ENCODE measurements at regions not wholly inside any gene's neighbourhood (a gene's known extent, or its start where the extent isn't known, plus 50 kb on each side); places are given as distances from the start of the nearest gene placed in this dataset.

- Mint-ChIP-seq H3K4me3 (no peak overlapping the region), H3K9me3 (no peaks in the 10 kb centered on the region), H3K27ac (no peak overlapping the region), H3K4me1 (ENCODE audit: low read depth) (peaks cover 30% of the 10 kb centered on the region), H3K36me3 (no peaks in the 10 kb centered on the region), H3K27me3 (peaks cover 13% of the 10 kb centered on the region)
- intact Hi-C loops (cut with micrococcal nuclease) = loop anchor here (2.0 to 10.0 kb wide), 9 partner anchors 36 to 1146 kb away; no protein-coding TSS in a partner anchor
- ChIA-PET POLR2A (interaction anchor here (0.6 to 1.0 kb wide), 3 partner anchors 255 to 1272 kb away, joined by 3 read pairs; no protein-coding TSS in a partner anchor), CTCF (interaction anchor here (1.0 to 8.6 kb wide), 4 partner anchors 9 to 1212 kb away, joined by 3 to 378 read pairs (median 5); no protein-coding TSS in a partner anchor)
- peak; percentile 66 for DNase-seq
These were observed 220.8 kb upstream of the TPRG1 start for GRCh38 chr3:188950832-188951489.

- POLR2A ChIA-PET = interaction anchor here (1.0 to 1.2 kb wide), 2 partner anchors 37 to 256 kb away, joined by 3 to 4 read pairs; no protein-coding TSS in a partner anchor
- CTCF ChIA-PET = interaction anchor here (1.0 to 8.6 kb wide), 3 partner anchors 8 to 1212 kb away, joined by 3 to 378 read pairs (median 3); no protein-coding TSS in a partner anchor
- DNase-seq = no peak
- H3K27ac Mint-ChIP-seq = no peak overlapping the region
- no peak overlapping the region for H3K4me3 Mint-ChIP-seq
- H3K27me3 Mint-ChIP-seq = peaks cover 10% of the 10 kb centered on the region
- H3K9me3 Mint-ChIP-seq = no peaks in the 10 kb centered on the region
- H3K4me1 Mint-ChIP-seq (ENCODE audit: low read depth) = peaks cover 33% of the 10 kb centered on the region
- intact Hi-C loops (cut with micrococcal nuclease) = loop anchor here (2.0 to 10.0 kb wide), 9 partner anchors 37 to 1147 kb away; no protein-coding TSS in a partner anchor
- H3K36me3 Mint-ChIP-seq = no peaks in the 10 kb centered on the region
These were observed 220.0 kb upstream of the TPRG1 start for GRCh38 chr3:188951734-188952133.

GRCh38 chr3:188954590-188955208, 217.1 kb upstream of the TPRG1 start:
- ChIA-PET CTCF (interaction anchor here (0.6 to 8.6 kb wide), 94 partner anchors 8 to 1275 kb away, joined by 3 to 378 read pairs (median 4); partner anchors contain the start of gene BCL6), POLR2A (interaction anchor here (1.1 to 3.7 kb wide), 3 partner anchors 40 to 1215 kb away, joined by 5 to 21 read pairs (median 5); no protein-coding TSS in a partner anchor)
- Mint-ChIP-seq H3K27me3 (peaks cover 4% of the 10 kb centered on the region), H3K36me3 (no peaks in the 10 kb centered on the region), H3K4me1 (ENCODE audit: low read depth) (peaks cover 28% of the 10 kb centered on the region), H3K27ac (no peak overlapping the region), H3K9me3 (no peaks in the 10 kb centered on the region), H3K4me3 (no peak overlapping the region)
- peak; percentile 85 for DNase-seq
- intact Hi-C loops (cut with micrococcal nuclease) = loop anchor here (1.0 to 10.0 kb wide), 12 partner anchors 124 to 1215 kb away; no protein-coding TSS in a partner anchor

- Mint-ChIP-seq H3K36me3 (no peaks in the 10 kb centered on the region), H3K27ac (no peak overlapping the region), H3K27me3 (peaks cover 4% of the 10 kb centered on the region), H3K4me3 (no peak overlapping the region), H3K9me3 (no peaks in the 10 kb centered on the region), H3K4me1 (ENCODE audit: low read depth) (peaks cover 19% of the 10 kb centered on the region)
- no peak for DNase-seq
- CTCF ChIA-PET = interaction anchor here (0.6 to 8.6 kb wide), 47 partner anchors 9 to 1242 kb away, joined by 3 to 378 read pairs (median 5); partner anchors contain the start of gene BCL6
- intact Hi-C loops (cut with micrococcal nuclease) = loop anchor here (2.0 to 10.0 kb wide), 6 partner anchors 85 to 1151 kb away; no protein-coding TSS in a partner anchor
- POLR2A ChIA-PET = interaction anchor here (1.2 to 3.7 kb wide), 2 partner anchors 1210 to 1216 kb away, joined by 3 to 21 read pairs; partner anchors contain the start of gene BCL6
These were observed 215.9 kb upstream of the TPRG1 start for GRCh38 chr3:188955919-188956318.

GRCh38 chr3:188956839-188957489, 214.8 kb upstream of the TPRG1 start:
- Mint-ChIP-seq H3K4me1 (ENCODE audit: low read depth) (peaks cover 15% of the 10 kb centered on the region), H3K4me3 (no peak overlapping the region), H3K36me3 (no peaks in the 10 kb centered on the region), H3K27ac (no peak overlapping the region), H3K27me3 (peaks cover 4% of the 10 kb centered on the region), H3K9me3 (no peaks in the 10 kb centered on the region)
- no peak for DNase-seq
- intact Hi-C loops (cut with micrococcal nuclease) = loop anchor here (2.0 to 10.0 kb wide), 4 partner anchors 84 to 1152 kb away; no protein-coding TSS in a partner anchor
- POLR2A ChIA-PET = no interaction called here
- CTCF ChIA-PET = interaction anchor here (0.8 to 8.6 kb wide), 19 partner anchors 13 to 1220 kb away, joined by 3 to 378 read pairs (median 6); no protein-coding TSS in a partner anchor

GRCh38 chr3:188959013-188959412, 212.8 kb upstream of the TPRG1 start:
- intact Hi-C loops (cut with micrococcal nuclease) = loop anchor here (10.0 kb wide), 2 partner anchors 894 to 1154 kb away; no protein-coding TSS in a partner anchor
- H3K27me3 Mint-ChIP-seq = peaks cover 5% of the 10 kb centered on the region
- H3K27ac Mint-ChIP-seq = no peak overlapping the region
- POLR2A ChIA-PET = no interaction called here
- H3K9me3 Mint-ChIP-seq = no peaks in the 10 kb centered on the region
- H3K4me3 Mint-ChIP-seq = no peak overlapping the region
- H3K4me1 Mint-ChIP-seq (ENCODE audit: low read depth) = peaks cover 17% of the 10 kb centered on the region
- CTCF ChIA-PET = interaction anchor here (3.0 kb wide), 1 partner anchor 190 kb away, joined by 10 read pairs; no protein-coding TSS in a partner anchor
- DNase-seq = no peak
- H3K36me3 Mint-ChIP-seq = no peaks in the 10 kb centered on the region

GRCh38 chr3:188962253-188963247, 209.2 kb upstream of the TPRG1 start:
- H3K36me3 Mint-ChIP-seq = no peaks in the 10 kb centered on the region
- peaks cover 6% of the 10 kb centered on the region for H3K4me1 Mint-ChIP-seq (ENCODE audit: low read depth)
- no peak overlapping the region for H3K27ac Mint-ChIP-seq
- CTCF ChIA-PET = interaction anchor here (0.6 to 1.6 kb wide), 4 partner anchors 8 to 1224 kb away, joined by 3 to 7 read pairs (median 6); no protein-coding TSS in a partner anchor
- H3K27me3 Mint-ChIP-seq = peaks cover 5% of the 10 kb centered on the region
- no peaks in the 10 kb centered on the region for H3K9me3 Mint-ChIP-seq
- DNase-seq = peak; percentile 50
- intact Hi-C loops (cut with micrococcal nuclease) = no loop called here
- H3K4me3 Mint-ChIP-seq = no peak overlapping the region
- POLR2A ChIA-PET = interaction anchor here (0.8 kb wide), 1 partner anchor 51 kb away, joined by 3 read pairs; no protein-coding TSS in a partner anchor

GRCh38 chr3:188964957-188965356, 206.8 kb upstream of the TPRG1 start:
- H3K27me3 Mint-ChIP-seq = peaks cover 5% of the 10 kb centered on the region
- ChIA-PET POLR2A (no interaction called here), CTCF (interaction anchor here (1.2 to 1.5 kb wide), 3 partner anchors 10 to 1226 kb away, joined by 3 to 5 read pairs (median 3); no protein-coding TSS in a partner anchor)
- H3K27ac Mint-ChIP-seq = no peak overlapping the region
- H3K36me3 Mint-ChIP-seq = no peaks in the 10 kb centered on the region
- no peak overlapping the region for H3K4me3 Mint-ChIP-seq
- DNase-seq = no peak
- intact Hi-C loops (cut with micrococcal nuclease) = no loop called here
- peaks cover 4% of the 10 kb centered on the region for H3K4me1 Mint-ChIP-seq (ENCODE audit: low read depth)
- no peaks in the 10 kb centered on the region for H3K9me3 Mint-ChIP-seq

- no peak for DNase-seq
- no peak overlapping the region for H3K27ac Mint-ChIP-seq
- ChIA-PET CTCF (interaction anchor here (1.3 kb wide), 1 partner anchor 69 kb away, joined by 4 read pairs; no protein-coding TSS in a partner anchor), POLR2A (no interaction called here)
- H3K4me3 Mint-ChIP-seq = no peak overlapping the region
- peaks cover 3% of the 10 kb centered on the region for H3K9me3 Mint-ChIP-seq
- intact Hi-C loops (cut with micrococcal nuclease) = no loop called here
- peaks cover 18% of the 10 kb centered on the region for H3K27me3 Mint-ChIP-seq
- no peaks in the 10 kb centered on the region for H3K36me3 Mint-ChIP-seq
- peaks cover 7% of the 10 kb centered on the region for H3K4me1 Mint-ChIP-seq (ENCODE audit: low read depth)
These were observed 199.5 kb upstream of the TPRG1 start for GRCh38 chr3:188972310-188972709.

- peaks cover 3% of the 10 kb centered on the region for H3K9me3 Mint-ChIP-seq
- no peak overlapping the region for H3K4me3 Mint-ChIP-seq
- peaks cover 7% of the 10 kb centered on the region for H3K4me1 Mint-ChIP-seq (ENCODE audit: low read depth)
- intact Hi-C loops (cut with micrococcal nuclease) = no loop called here
- ChIA-PET POLR2A (no interaction called here), CTCF (interaction anchor here (1.1 to 1.3 kb wide), 2 partner anchors 17 to 1235 kb away, joined by 3 read pairs; no protein-coding TSS in a partner anchor)
- peaks cover 17% of the 10 kb centered on the region for H3K27me3 Mint-ChIP-seq
- H3K27ac Mint-ChIP-seq = no peak overlapping the region
- no peaks in the 10 kb centered on the region for H3K36me3 Mint-ChIP-seq
- no peak for DNase-seq
These were observed 196.7 kb upstream of the TPRG1 start for GRCh38 chr3:188974856-188975599.
